ENCODE measurements at regions not wholly inside any gene's neighbourhood (a gene's known extent, or its start where the extent isn't known, plus 50 kb on each side); places are given as distances from the start of the nearest gene placed in this dataset.

DNA sequence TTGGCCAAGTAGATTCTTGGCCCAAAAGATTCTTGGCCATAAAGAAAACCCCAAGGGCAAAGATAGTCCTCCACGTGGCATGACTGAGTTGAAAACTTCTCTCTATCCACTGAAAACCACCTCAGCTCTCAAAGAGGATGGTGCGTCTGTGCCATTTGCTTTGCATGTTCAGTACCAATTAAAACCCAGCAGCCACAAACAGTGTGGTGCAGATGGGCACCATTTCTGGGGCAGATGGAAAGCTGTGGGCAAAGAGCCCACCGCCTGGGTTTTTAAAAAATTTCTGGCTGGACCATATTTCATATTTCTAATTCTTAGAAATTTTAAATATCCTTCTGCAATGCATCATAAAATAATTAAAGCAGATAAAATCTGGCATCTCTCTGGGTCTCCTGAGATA is 84.5 kb upstream of the PUM3 start (continued):
- TF ChIP-seq, protein P1, sequence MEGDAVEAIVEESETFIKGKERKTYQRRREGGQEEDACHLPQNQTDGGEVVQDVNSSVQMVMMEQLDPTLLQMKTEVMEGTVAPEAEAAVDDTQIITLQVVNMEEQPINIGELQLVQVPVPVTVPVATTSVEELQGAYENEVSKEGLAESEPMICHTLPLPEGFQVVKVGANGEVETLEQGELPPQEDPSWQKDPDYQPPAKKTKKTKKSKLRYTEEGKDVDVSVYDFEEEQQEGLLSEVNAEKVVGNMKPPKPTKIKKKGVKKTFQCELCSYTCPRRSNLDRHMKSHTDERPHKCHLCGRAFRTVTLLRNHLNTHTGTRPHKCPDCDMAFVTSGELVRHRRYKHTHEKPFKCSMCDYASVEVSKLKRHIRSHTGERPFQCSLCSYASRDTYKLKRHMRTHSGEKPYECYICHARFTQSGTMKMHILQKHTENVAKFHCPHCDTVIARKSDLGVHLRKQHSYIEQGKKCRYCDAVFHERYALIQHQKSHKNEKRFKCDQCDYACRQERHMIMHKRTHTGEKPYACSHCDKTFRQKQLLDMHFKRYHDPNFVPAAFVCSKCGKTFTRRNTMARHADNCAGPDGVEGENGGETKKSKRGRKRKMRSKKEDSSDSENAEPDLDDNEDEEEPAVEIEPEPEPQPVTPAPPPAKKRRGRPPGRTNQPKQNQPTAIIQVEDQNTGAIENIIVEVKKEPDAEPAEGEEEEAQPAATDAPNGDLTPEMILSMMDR (IDR thresholded peaks at IDR 0.05 in 2 of 3, conservative IDR thresholded peaks at IDR 0.05 in 1 of 3; ENCODE audit: borderline replicate concordance in 1 of 3, insufficient read depth in 1 of 3, low read depth in 2 of 3, low read length in 2 of 3), result no peak
- TF ChIP-seq SIN3A (IDR thresholded peaks at IDR 0.05; ENCODE audit: low read depth), result no peak
- no peak for TF ChIP-seq TCF7L2 (IDR thresholded peaks at IDR 0.05; ENCODE audit: borderline replicate concordance, extremely low read depth, insufficient read depth, insufficient read length)

- TF ChIP-seq SP1 (IDR thresholded peaks at IDR 0.05; ENCODE audit: low read depth) (no peak), TCF7L2 (IDR thresholded peaks at IDR 0.05; ENCODE audit: borderline replicate concordance, extremely low read depth, insufficient read depth, insufficient read length) (no peak), EZH2 (IDR thresholded peaks at IDR 0.05) (no peak), CBX3 (IDR thresholded peaks at IDR 0.05; ENCODE audit: low read depth) (no peak), ATF3 (IDR thresholded peaks at IDR 0.05) (no peak), ZBTB33 (IDR thresholded peaks at IDR 0.05; ENCODE audit: extremely low read depth, insufficient replicate concordance, low read length) (no peak), ELF1 (IDR thresholded peaks at IDR 0.05; ENCODE audit: borderline replicate concordance, low read depth) (no peak), YY1 (IDR thresholded peaks at IDR 0.05; ENCODE audit: extremely low read depth, insufficient replicate concordance, low read depth, low read length) (no peak)
- TF ChIP-seq, protein P2, sequence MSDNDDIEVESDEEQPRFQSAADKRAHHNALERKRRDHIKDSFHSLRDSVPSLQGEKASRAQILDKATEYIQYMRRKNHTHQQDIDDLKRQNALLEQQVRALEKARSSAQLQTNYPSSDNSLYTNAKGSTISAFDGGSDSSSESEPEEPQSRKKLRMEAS (IDR thresholded peaks at IDR 0.05), result no peak
- Histone ChIP-seq H3K4me1 (ENCODE audit: control insufficient read depth in 1 of 2, insufficient read depth in 2 of 2, low read length in 2 of 2) (no peaks in the 10 kb centered on the region), H4K20me1 (ENCODE audit: insufficient read depth) (no peaks in the 10 kb centered on the region), H3K79me2 (ENCODE audit: insufficient read depth, low read length) (no peaks in the 10 kb centered on the region), H2AFZ (ENCODE audit: low read depth, low read length, poor library complexity, severe bottlenecking) (no peak overlapping the region), H3K27ac (ENCODE audit: low read depth, low read length) (no peak overlapping the region), H3K4me2 (ENCODE audit: low read length) (no peak overlapping the region), H3K9ac (ENCODE audit: low read length) (no peak overlapping the region), H3K9me3 (ENCODE audit: control insufficient read depth in 1 of 2, insufficient read depth in 1 of 2, low read depth in 1 of 2, low read length in 2 of 2) (no peaks in the 10 kb centered on the region), H3K36me3 (ENCODE audit: control insufficient read depth in 1 of 2, insufficient read depth in 2 of 2, low read length in 2 of 2) (no peaks in the 10 kb centered on the region), H3K9me2 (ENCODE audit: insufficient read depth) (no peaks in the 10 kb centered on the region), H3K27me3 (ENCODE audit: insufficient read depth, low read length) (peaks cover 57% of the 10 kb centered on the region), H3K4me3 (replicated peaks in 1 of 2; ENCODE audit: low read depth in 1 of 2, low read length in 2 of 2) (no peak overlapping the region)
- intact Hi-C loops (cut with micrococcal nuclease), result no loop called here
- ATAC-seq (no peak), DNase-seq (ENCODE audit: low read depth, low spot score) (no peak)
- BruUV-seq (replicated peaks), result no TSS peak
- CTCF ChIA-PET, result no interaction called here
- POLR2A ChIA-PET, result no interaction called here
- RAD21 ChIA-PET (ENCODE audit: low non-redundant PET in 1 of 2, low total read pairs in 2 of 2, uncharacterized antibody in 2 of 2, unreplicated experiment in 2 of 2), result no interaction called here
Observed at GRCh38 chr9:2925016-2925415, 81.1 kb upstream of the PUM3 start.

Measured in HCT116 (cell line).